ENCODE measurements at regions not wholly inside any gene's neighbourhood (a gene's known extent, or its start where the extent isn't known, plus 50 kb on each side); places are given as distances from the start of the nearest gene placed in this dataset.

- no peak for TF ChIP-seq CTCF (conservative IDR thresholded peaks at IDR 0.05 in 1 of 2, IDR thresholded peaks at IDR 0.05 in 1 of 2; ENCODE audit: low read depth in 1 of 2, low read length in 2 of 2)
- no peak for TF ChIP-seq EZH2 (IDR thresholded peaks at IDR 0.05; ENCODE audit: low read length, missing control alignments)
Observed at GRCh38 chr9:557601-558201, 283.8 kb upstream of the DMRT1 start.

Data from fibroblast of lung (primary cell).